ENCODE measurements at regions not wholly inside any gene's neighbourhood (a gene's known extent, or its start where the extent isn't known, plus 50 kb on each side); places are given as distances from the start of the nearest gene placed in this dataset.

- H3K23me2 ChIP-seq (ENCODE audit: low read depth, low read length): no peaks in the 10 kb centered on the region
- no peak overlapping the region for H2AFZ ChIP-seq (ENCODE audit: low read length)
- H3K79me1 ChIP-seq (ENCODE audit: low read depth, low read length): no peaks in the 10 kb centered on the region
- no peak for FAIRE-seq
- CTCF ChIA-PET (ENCODE audit: partially characterized antibody): no interaction called here
- no peaks in the 10 kb centered on the region for H3K27me3 ChIP-seq (replicated peaks in 1 of 4; ENCODE audit: control insufficient read depth in 3 of 4, extremely low read depth in 1 of 4, insufficient read depth in 3 of 4, low read length in 3 of 4)
- H3K9me3 ChIP-seq (ENCODE audit: insufficient read depth in 2 of 2, low read depth in 1 of 2, low read length in 1 of 2): no peaks in the 10 kb centered on the region
- no peak overlapping the region for H3K14ac ChIP-seq (ENCODE audit: insufficient read length)
- no peak overlapping the region for H2BK5ac ChIP-seq (ENCODE audit: low read depth, low read length)
- H4K20me1 ChIP-seq (replicated peaks in 1 of 2; ENCODE audit: control insufficient read depth in 1 of 2, insufficient read depth in 2 of 2, low read length in 2 of 2): no peaks in the 10 kb centered on the region
- no peak overlapping the region for H4K5ac ChIP-seq (ENCODE audit: insufficient read length, low read depth, low read length)
- TF ChIP-seq SP2 (IDR thresholded peaks at IDR 0.05; ENCODE audit: low read length) (no peak), RXRA (IDR thresholded peaks at IDR 0.05; ENCODE audit: insufficient read depth, low read depth, low read length) (no peak), POLR2AphosphoS5 (IDR thresholded peaks at IDR 0.05; ENCODE audit: low read depth, low read length) (no peak)
- WGBS, 2 experiments (ENCODE audit: extremely low coverage in 1 of 2, insufficient coverage in 1 of 2, insufficient read length in 1 of 2, insufficient replicate concordance in 2 of 2, low coverage in 1 of 2, low lambda C conversion rate in 2 of 2, missing lambda C conversion rate in 1 of 2): 71% methylated on average over 3 of the region's 3 CpGs; no CpG with 5 or more reads in 1 of the 2 experiments
- H2BK15ac ChIP-seq (ENCODE audit: low read length): no peak overlapping the region
- H4K91ac ChIP-seq (replicated peaks; ENCODE audit: insufficient read length, low read length): no peak overlapping the region
- no peak overlapping the region for H2AK5ac ChIP-seq (ENCODE audit: low read depth, low read length)
- H3K79me2 ChIP-seq (ENCODE audit: control insufficient read depth in 1 of 2, insufficient read depth in 2 of 2, low read length in 2 of 2): no peaks in the 10 kb centered on the region
- no peak overlapping the region for H3K23ac ChIP-seq (ENCODE audit: insufficient read length)
- no peak overlapping the region for H4K8ac ChIP-seq (ENCODE audit: extremely low read depth, insufficient read depth, low read length)
- POLR2A ChIA-PET (ENCODE audit: partially characterized antibody): no interaction called here
- no peak overlapping the region for H2BK12ac ChIP-seq (ENCODE audit: low read depth, low read length)
- no peak overlapping the region for H3K4me2 ChIP-seq (ENCODE audit: insufficient read depth in 1 of 2, low read depth in 2 of 2, low read length in 2 of 2)
- H3K27ac ChIP-seq (ENCODE audit: low read depth, low read length): no peak overlapping the region
- no peaks in the 10 kb centered on the region for H3K36me3 ChIP-seq (ENCODE audit: control insufficient read depth in 2 of 4, insufficient read depth in 4 of 4, low read length in 3 of 4)
- no peak for DNase-seq (ENCODE audit: low read depth in 1 of 2, low spot score in 2 of 2)
- peaks cover 0 to 4% (median 0%) of the 10 kb centered on the region in 4 experiments; a peak in 1 of 7 replicates for H3K4me1 ChIP-seq (replicated peaks in 1 of 4; ENCODE audit: control insufficient read depth in 3 of 4, insufficient read depth in 4 of 4, low read length in 3 of 4)
- H3K9ac ChIP-seq (replicated peaks in 1 of 4; ENCODE audit: extremely low read depth in 1 of 4, low read depth in 3 of 4, low read length in 3 of 4): no peak overlapping the region
- H3K4ac ChIP-seq (replicated peaks; ENCODE audit: insufficient read length, low read depth, low read length): no peak overlapping the region
- no peak overlapping the region for H3K4me3 ChIP-seq (ENCODE audit: extremely low read depth in 1 of 4, insufficient read depth in 2 of 4, low read depth in 3 of 4, low read length in 4 of 4)
- H3K56ac ChIP-seq (replicated peaks; ENCODE audit: insufficient read length, low read depth, low read length): no peak overlapping the region
- H2BK120ac ChIP-seq (replicated peaks; ENCODE audit: low read depth, low read length): no peak overlapping the region
- no peak overlapping the region; the same call in 1 of the 2 replicates for H3K18ac ChIP-seq (ENCODE audit: extremely low read depth, low read length)
- H2BK20ac ChIP-seq (ENCODE audit: low read length): no peak overlapping the region
Observed at GRCh38 chrX:42996861-42997260, 218.9 kb upstream of the PPP1R2C start.
